ENCODE measurements at regions not wholly inside any gene's neighbourhood (a gene's known extent, or its start where the extent isn't known, plus 50 kb on each side); places are given as distances from the start of the nearest gene placed in this dataset.

DNA sequence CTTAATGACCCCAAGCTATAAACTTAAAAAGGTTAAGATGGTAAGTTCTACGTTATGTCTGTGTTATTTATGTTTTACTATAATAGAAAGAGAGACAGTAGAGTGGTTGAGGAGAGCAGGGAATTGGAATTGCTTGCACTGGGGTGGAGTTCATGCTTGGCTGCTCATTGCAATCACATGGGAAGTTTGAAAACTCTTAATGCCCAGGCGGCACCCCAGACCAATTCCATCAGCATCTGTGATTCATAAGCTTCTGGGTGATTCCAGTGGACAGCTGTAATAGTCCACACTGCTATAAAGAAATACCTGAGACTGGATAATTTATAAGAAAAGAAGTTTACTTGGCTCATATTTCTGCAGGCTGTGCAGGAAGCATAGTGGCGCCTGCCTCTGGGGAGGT, 323.9 kb upstream of the MSX2 start:
- no peak for TF ChIP-seq POLR2AphosphoS5 (IDR thresholded peaks at IDR 0.05)
- H3K9me3 ChIP-seq, result no peaks in the 10 kb centered on the region
- no peak overlapping the region for H3K27ac ChIP-seq
- H3K4me1 ChIP-seq, result no peaks in the 10 kb centered on the region
- no peak overlapping the region for H3K4me3 ChIP-seq
- intact Hi-C loops (cut with DNase I; ENCODE audit: low total_unique reads), result no loop called here
- H3K27me3 ChIP-seq, result no peaks in the 10 kb centered on the region
- H3K36me3 ChIP-seq, result no peaks in the 10 kb centered on the region
- no peak for DNase-seq (ENCODE audit: low spot score in 2 of 2)

DNA sequence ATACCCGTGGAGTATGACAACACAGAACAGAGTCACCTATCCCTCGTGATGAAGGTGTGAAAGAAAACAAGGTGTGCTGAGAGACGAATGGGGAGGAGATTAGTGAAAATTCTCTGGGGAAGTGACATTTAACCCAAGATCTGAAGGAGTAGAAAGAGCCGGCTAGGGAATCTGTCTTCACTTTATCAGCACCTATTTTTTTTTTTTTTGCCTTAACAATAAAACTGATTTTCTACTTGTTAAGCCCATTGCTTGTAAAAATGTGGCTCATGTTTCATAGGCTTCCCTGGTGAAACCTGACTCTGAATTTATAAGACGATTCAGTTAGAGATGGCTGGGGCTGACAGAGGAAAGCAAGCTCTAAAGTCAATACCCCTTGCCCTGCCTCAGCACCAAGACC, 322.6 kb upstream of the MSX2 start:
- no peaks in the 10 kb centered on the region for H3K4me1 ChIP-seq
- H3K27ac ChIP-seq, result no peak overlapping the region
- no peak for TF ChIP-seq POLR2AphosphoS5 (IDR thresholded peaks at IDR 0.05)
- TF ChIP-seq POLR2A (IDR thresholded peaks at IDR 0.05), result no peak
- TF ChIP-seq CTCF (IDR thresholded peaks at IDR 0.05), result no peak
- intact Hi-C loops (cut with DNase I; ENCODE audit: low total_unique reads), result no loop called here
- H3K9me3 ChIP-seq, result no peaks in the 10 kb centered on the region
- H3K36me3 ChIP-seq, result no peaks in the 10 kb centered on the region
- H3K4me3 ChIP-seq, result no peak overlapping the region
- DNase-seq (ENCODE audit: low spot score in 2 of 2), result no peak
- no peaks in the 10 kb centered on the region for H3K27me3 ChIP-seq

DNA sequence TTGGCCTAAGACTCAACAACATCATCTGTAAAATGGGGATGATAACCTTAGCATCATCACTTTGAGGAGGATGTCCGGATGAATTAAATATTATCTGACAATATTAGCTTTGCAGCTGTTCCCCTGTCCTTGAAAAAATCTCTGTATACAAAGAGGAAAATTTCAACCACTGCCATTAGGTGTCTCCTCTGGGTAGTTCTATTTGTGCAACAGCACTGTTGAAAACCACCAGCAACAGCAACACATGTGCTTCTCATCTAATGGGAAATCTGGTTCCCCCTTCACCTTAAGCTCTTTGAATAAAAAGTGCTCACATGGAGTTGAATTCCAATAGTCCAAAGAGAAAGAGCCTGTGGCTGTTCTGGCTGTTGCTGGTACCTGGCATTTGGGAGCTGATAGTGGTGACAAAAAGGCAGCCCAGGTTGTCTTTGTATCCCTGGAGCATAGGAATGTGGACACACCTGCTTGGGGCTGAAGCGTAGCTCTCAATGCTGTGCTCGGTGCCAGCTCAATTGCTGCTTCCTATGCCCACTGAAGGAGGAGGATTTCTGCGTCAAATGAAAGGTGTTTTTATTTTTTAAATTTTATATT, 322.1 kb upstream of the MSX2 start:
- Histone ChIP-seq H3K4me1 (no peaks in the 10 kb centered on the region), H3K27ac (no peak overlapping the region), H3K4me3 (no peak overlapping the region), H3K36me3 (no peaks in the 10 kb centered on the region), H3K9me3 (no peaks in the 10 kb centered on the region), H3K27me3 (no peaks in the 10 kb centered on the region)
- DNase-seq (ENCODE audit: low spot score in 2 of 2), result peak in 1 of 2 donors; percentile 50
- TF ChIP-seq POLR2A (IDR thresholded peaks at IDR 0.05) (no peak), CTCF (IDR thresholded peaks at IDR 0.05) (no peak), POLR2AphosphoS5 (IDR thresholded peaks at IDR 0.05) (no peak)
- intact Hi-C loops (cut with DNase I; ENCODE audit: low total_unique reads), result no loop called here

- Histone ChIP-seq H3K9me3 (no peaks in the 10 kb centered on the region), H3K27me3 (no peaks in the 10 kb centered on the region), H3K36me3 (no peaks in the 10 kb centered on the region), H3K4me1 (no peaks in the 10 kb centered on the region), H3K4me3 (no peak overlapping the region), H3K27ac (no peak overlapping the region)
- no peak for DNase-seq (ENCODE audit: low spot score in 2 of 2)
- intact Hi-C loops (cut with DNase I; ENCODE audit: low total_unique reads), result no loop called here
- TF ChIP-seq POLR2A (IDR thresholded peaks at IDR 0.05), result no peak
- TF ChIP-seq CTCF (IDR thresholded peaks at IDR 0.05), result no peak
- no peak for TF ChIP-seq POLR2AphosphoS5 (IDR thresholded peaks at IDR 0.05)
Observed at GRCh38 chr5:174404848-174405247, 319.5 kb upstream of the MSX2 start.

DNA sequence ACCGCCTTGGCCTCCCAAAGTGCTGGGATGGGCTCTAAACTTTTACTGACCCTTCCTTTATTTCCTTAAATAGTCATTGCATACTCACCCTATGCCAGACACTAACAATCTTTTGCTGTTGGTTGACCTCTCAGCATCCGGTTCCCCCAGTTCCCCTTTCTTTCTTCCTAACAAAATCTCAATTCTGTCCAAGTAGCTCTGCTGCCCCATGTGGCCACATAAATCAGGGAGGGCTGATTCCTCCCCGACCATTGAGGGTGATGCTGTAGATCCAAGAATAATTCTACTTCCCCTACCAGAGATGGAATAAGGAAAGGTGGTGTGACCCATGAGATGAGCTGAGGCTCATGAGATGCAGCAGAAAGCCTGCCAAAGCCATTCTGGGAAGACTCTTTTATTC, 315.3 kb upstream of the MSX2 start:
- Histone ChIP-seq H3K4me3 (no peak overlapping the region), H3K36me3 (no peaks in the 10 kb centered on the region), H3K4me1 (no peaks in the 10 kb centered on the region), H3K27ac (no peak overlapping the region), H3K27me3 (no peaks in the 10 kb centered on the region), H3K9me3 (no peaks in the 10 kb centered on the region)
- intact Hi-C loops (cut with DNase I; ENCODE audit: low total_unique reads), result no loop called here
- no peak for DNase-seq (ENCODE audit: low spot score in 2 of 2)
- TF ChIP-seq CTCF (IDR thresholded peaks at IDR 0.05) (no peak), POLR2AphosphoS5 (IDR thresholded peaks at IDR 0.05) (no peak), POLR2A (IDR thresholded peaks at IDR 0.05) (no peak)

- no peaks in the 10 kb centered on the region for H3K9me3 ChIP-seq
- H3K36me3 ChIP-seq, result no peaks in the 10 kb centered on the region
- H3K4me1 ChIP-seq, result no peaks in the 10 kb centered on the region
- H3K4me3 ChIP-seq, result no peak overlapping the region
- H3K27ac ChIP-seq, result no peak overlapping the region
- no peak for DNase-seq (ENCODE audit: low spot score in 2 of 2)
- TF ChIP-seq CTCF (IDR thresholded peaks at IDR 0.05) (no peak), POLR2A (IDR thresholded peaks at IDR 0.05) (no peak), POLR2AphosphoS5 (IDR thresholded peaks at IDR 0.05) (no peak)
- H3K27me3 ChIP-seq, result no peaks in the 10 kb centered on the region
- intact Hi-C loops (cut with DNase I; ENCODE audit: low total_unique reads), result no loop called here
Observed at GRCh38 chr5:174409971-174410370, 314.4 kb upstream of the MSX2 start.
